GM12878 (cell line): ENCODE measurements at regions not wholly inside any gene's neighbourhood (a gene's known extent, or its start where the extent isn't known, plus 50 kb on each side); places are given as distances from the start of the nearest gene placed in this dataset.

Source experiments
- ATAC-seq: fragments of 200-7000 bp; cut with Tn5 transposase; 3 replicates; pipeline ENCODE4 v1.9.1; 2020; ENCODE audit warnings: mild to moderate bottlenecking, moderate library complexity
- BruUV-seq: library from RNA; stranded (reverse); fragments of 400-500 nt; replicated peaks from 2 replicates; lab custom pipeline; 2021; lab: Mats Ljungman, UMichigan
- CTCF ChIA-PET: fragments of 300-600 bp; sonication (Branson Sonifier 250); formaldehyde crosslinking; extraction: SDS; loops from one replicate; lab custom pipeline; 2021; ENCODE audit warnings: inconsistent platforms; lab: Yijun Ruan, JAX
- POLR2A ChIA-PET: fragments of 350-600 bp; formaldehyde crosslinking; extraction: SDS; loops from one replicate; lab custom pipeline; 2021; ENCODE audit warnings: inconsistent platforms; lab: Charles Lee
- RAD21 ChIA-PET: fragments of 300-600 bp; sonication (Branson Sonifier 250); formaldehyde crosslinking; loops from one replicate; lab custom pipeline; 2023; ENCODE audit warnings: antibody characterized with exemption; ENCODE audit not compliant: unreplicated experiment; lab: Charles Lee
- SMC1A ChIA-PET: fragments of 300-600 bp; sonication (Branson Sonifier 250); formaldehyde crosslinking; loops from one replicate; lab custom pipeline; 2023; ENCODE audit not compliant: unreplicated experiment, uncharacterized antibody; lab: Charles Lee
- DNase-seq: peaks from one replicate; pipeline ENCODE4 v3.0.0-alpha.2; 2011; ENCODE audit warnings: low read depth, low spot score
- FAIRE-seq: peaks from 3 replicates; lab custom pipeline; 2011; peaks lifted over from hg19 to GRCh38; lab: Jason Lieb, UNC
- H2AFZ ChIP-seq: 2 replicates; pipeline ENCODE4 v1.6.0; 2011; ENCODE audit warnings: low read depth, low read length, control low read depth; ENCODE audit not compliant: control insufficient read depth
- H3K27ac ChIP-seq: 2 replicates; pipeline ENCODE4 v1.5.1; 2011; ENCODE audit warnings: control low read depth; ENCODE audit not compliant: control insufficient read depth, insufficient read depth
- H3K27me3 ChIP-seq, 2 experiments: replicated peaks in 1 of 2; 2 replicates each; pipeline versions ENCODE4 v1.6.0 to v1.6.1; 2011; ENCODE audit warnings: low read length in 1 of 2; ENCODE audit not compliant: control insufficient read depth in 2 of 2, insufficient read depth in 2 of 2
- H3K36me3 ChIP-seq, 2 experiments: 2 replicates each; pipeline ENCODE4 v1.5.1; 2011; ENCODE audit warnings: low read length in 1 of 2; ENCODE audit not compliant: control insufficient read depth in 2 of 2, insufficient read depth in 2 of 2
- H3K4me1 ChIP-seq: 2 replicates; pipeline ENCODE4 v1.6.1; 2011; ENCODE audit warnings: mild to moderate bottlenecking, low read length, moderate library complexity, mixed read lengths; ENCODE audit not compliant: control insufficient read depth, insufficient read depth
- H3K4me2 ChIP-seq: 2 replicates; pipeline ENCODE4 v1.6.0; 2011; ENCODE audit warnings: control low read depth; ENCODE audit not compliant: control insufficient read depth, insufficient read depth
- H3K4me3 ChIP-seq: fragments of 200-600 bp; sonication (generic); 2 replicates; pipeline ENCODE4 v1.5.1; 2016
- H3K79me2 ChIP-seq: 2 replicates; pipeline ENCODE4 v1.6.0; 2011; ENCODE audit warnings: low read length; ENCODE audit not compliant: control insufficient read depth, insufficient read depth
- H3K9ac ChIP-seq: 2 replicates; pipeline ENCODE4 v1.8.0; 2011; ENCODE audit warnings: low read length, control low read depth, mixed read lengths; ENCODE audit not compliant: control insufficient read depth, insufficient read depth
- H3K9me3 ChIP-seq: replicated peaks from 3 replicates; pipeline ENCODE4 v1.5.1; 2011; ENCODE audit warnings: mild to moderate bottlenecking, low read length; ENCODE audit not compliant: control insufficient read depth, insufficient read depth
- H4K20me1 ChIP-seq: 2 replicates; pipeline ENCODE4 v1.6.0; 2011; ENCODE audit not compliant: control insufficient read depth, insufficient read depth
- BRCA1 ChIP-seq: IDR thresholded peaks from 2 replicates; pipeline ENCODE4 v1.6.1; 2011; ENCODE audit warnings: low read depth, low read length, improper control_type of control experiment
- IRF5 ChIP-seq: fragments of 450-650 bp; IDR thresholded peaks from 2 replicates; pipeline ENCODE4 v1.6.1; 2017; ENCODE audit warnings: borderline replicate concordance
- MTA2 ChIP-seq: fragments of 450-650 bp; IDR thresholded peaks from 2 replicates; pipeline ENCODE4 v1.6.1; 2016; ENCODE audit warnings: low read depth, mild to moderate bottlenecking, moderate library complexity
- MYC ChIP-seq: IDR thresholded peaks from 2 replicates; pipeline ENCODE4 v1.6.1; 2011; ENCODE audit warnings: mild to moderate bottlenecking, low read length, moderate library complexity, inconsistent platforms; ENCODE audit not compliant: insufficient read depth, insufficient replicate concordance, insufficient read length, severe bottlenecking
- NFYB ChIP-seq: IDR thresholded peaks from 2 replicates; pipeline ENCODE4 v1.6.1; 2011; ENCODE audit warnings: low read depth, mild to moderate bottlenecking, low read length, improper control_type of control experiment, moderate library complexity; ENCODE audit not compliant: insufficient read depth
- NKRF ChIP-seq: fragments of 450-650 bp; conservative IDR thresholded peaks from 2 replicates; pipeline ENCODE4 v1.6.1; 2017; ENCODE audit warnings: mild to moderate bottlenecking, moderate library complexity
- RCOR1 ChIP-seq: conservative IDR thresholded peaks from 2 replicates; pipeline ENCODE4 v1.6.1; 2012; ENCODE audit warnings: low read depth, low read length, improper control_type of control experiment
- SUPT20H ChIP-seq: IDR thresholded peaks from 2 replicates; pipeline ENCODE4 v1.6.1; 2011; ENCODE audit warnings: low read depth, mild to moderate bottlenecking, low read length, moderate library complexity, borderline replicate concordance; ENCODE audit not compliant: control insufficient read depth
- TAF1 ChIP-seq: IDR thresholded peaks from 2 replicates; pipeline ENCODE4 v1.6.1; 2011; ENCODE audit warnings: mild to moderate bottlenecking, low read depth, low read length, borderline replicate concordance
- USF1 ChIP-seq: IDR thresholded peaks from 2 replicates; pipeline ENCODE4 v1.6.1; 2011; ENCODE audit warnings: borderline replicate concordance, low read depth, mild to moderate bottlenecking, moderate library complexity, mixed read lengths, low read length; ENCODE audit not compliant: insufficient read depth; ENCODE audit errors: extremely low read length
- ZBTB33 ChIP-seq: fragments of 450-650 bp; IDR thresholded peaks from 2 replicates; pipeline ENCODE4 v1.6.1; 2017; ENCODE audit warnings: mild to moderate bottlenecking
- ZZZ3 ChIP-seq: IDR thresholded peaks from 2 replicates; pipeline ENCODE4 v1.6.1; 2011; ENCODE audit warnings: low read depth; ENCODE audit not compliant: control insufficient read depth, insufficient read length
- WGBS: methylation state at CpG from one replicate; pipeline ENCODE4 v1.1.6; 2016; ENCODE audit warnings: low lambda C conversion rate; ENCODE audit not compliant: insufficient replicate concordance, insufficient coverage; ENCODE audit errors: missing lambda C conversion rate; 5-methylcytosine and 5-hydroxymethylcytosine counted together
- in situ Hi-C: fragments of 300-500 bp; cut with MboI; formaldehyde crosslinking; loops from 9 replicates; pipeline ENCODE4 v1.14.3; 2018; ENCODE audit warnings: mixed read lengths
- intact Hi-C: fragments of 100-400 bp; cut with micrococcal nuclease; formaldehyde crosslinking; loops from one replicate; pipeline ENCODE4 v1.14.2; 2022; ENCODE audit not compliant: unreplicated experiment

- WGBS = 53% methylated on average over 8 of the region's 8 CpGs
- H3K4me3 ChIP-seq = no peak overlapping the region
- POLR2A ChIA-PET = no interaction called here
- H3K9me3 ChIP-seq = peaks cover 2% of the 10 kb centered on the region; the same call in 2 of the 3 replicates
- DNase-seq (no peak), FAIRE-seq (no peak), ATAC-seq (no peak)
- H3K36me3 ChIP-seq = no peaks in the 10 kb centered on the region
- no peaks in the 10 kb centered on the region for H3K27me3 ChIP-seq
- H2AFZ ChIP-seq = no peak overlapping the region
- no peaks in the 10 kb centered on the region for H4K20me1 ChIP-seq
- intact Hi-C loops (no loop called here), in situ Hi-C loops (no loop called here)
- CTCF ChIA-PET = interaction anchor here (1.2 kb wide), 2 partner anchors 22 to 332 kb away, joined by 3 to 4 read pairs; no protein-coding TSS in a partner anchor
- SMC1A ChIA-PET = no interaction called here
- TF ChIP-seq NKRF = no peak
- no peak for TF ChIP-seq IRF5
- TF ChIP-seq USF1 = no peak
- TF ChIP-seq ZZZ3 = no peak
- TF ChIP-seq RCOR1 = no peak
- no peak for TF ChIP-seq MTA2
- no peak for TF ChIP-seq SUPT20H
- no peak for TF ChIP-seq NFYB
- no peak for TF ChIP-seq BRCA1
- TF ChIP-seq TAF1 = no peak
- no peak for TF ChIP-seq MYC
- TF ChIP-seq ZBTB33 = no peak
- no peak overlapping the region for H3K27ac ChIP-seq
- no peaks in the 10 kb centered on the region for H3K79me2 ChIP-seq
- no TSS peak for BruUV-seq
- RAD21 ChIA-PET = no interaction called here
- H3K4me1 ChIP-seq = no peaks in the 10 kb centered on the region
- no peak overlapping the region for H3K9ac ChIP-seq
- H3K4me2 ChIP-seq = no peak overlapping the region
Measured at GRCh38 chr17:77708936-77709335, 249.6 kb upstream of the TNRC6C start.
